Stimulated activated CD8-positive, alpha-beta memory T cell treated with anti-CD3 and anti-CD28 coated beads, Interleukin-4, amount 100 ng/mL, for 24 hours (primary cell): ENCODE measurements at regions not wholly inside any gene's neighbourhood (a gene's known extent, or its start where the extent isn't known, plus 50 kb on each side); places are given as distances from the start of the nearest gene placed in this dataset.
"Not testable (repeated sequence)": the region's sequence is repeated elsewhere in the genome, so short reads cannot be mapped to it uniquely, and the experiment has no call there.

ENCODE experiments used
- DNase-seq: peaks from one replicate; pipeline ENCODE4 v3.0.0-alpha.2; 2020; ENCODE audit warnings: low read depth

DNA sequence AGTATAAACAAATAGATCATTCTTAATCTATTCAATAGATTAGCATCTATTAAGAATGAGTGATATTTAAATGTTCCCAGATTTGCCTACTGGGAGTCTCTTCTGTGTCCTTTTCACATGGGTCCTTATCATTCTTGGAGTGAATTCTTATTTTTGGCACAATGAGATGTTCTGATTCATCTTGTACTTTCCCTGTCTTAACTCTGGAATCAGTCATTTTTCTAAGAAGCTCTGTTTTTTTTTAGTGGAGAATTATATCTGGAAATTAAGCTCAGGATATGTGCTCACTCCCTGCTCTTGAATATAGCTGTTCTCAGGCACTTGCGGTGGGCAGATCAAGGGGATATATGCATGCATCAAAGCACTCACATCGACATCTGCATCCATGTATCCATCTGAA is 625.3 kb upstream of the HS3ST1 start:
- DNase-seq: no peak

DNA sequence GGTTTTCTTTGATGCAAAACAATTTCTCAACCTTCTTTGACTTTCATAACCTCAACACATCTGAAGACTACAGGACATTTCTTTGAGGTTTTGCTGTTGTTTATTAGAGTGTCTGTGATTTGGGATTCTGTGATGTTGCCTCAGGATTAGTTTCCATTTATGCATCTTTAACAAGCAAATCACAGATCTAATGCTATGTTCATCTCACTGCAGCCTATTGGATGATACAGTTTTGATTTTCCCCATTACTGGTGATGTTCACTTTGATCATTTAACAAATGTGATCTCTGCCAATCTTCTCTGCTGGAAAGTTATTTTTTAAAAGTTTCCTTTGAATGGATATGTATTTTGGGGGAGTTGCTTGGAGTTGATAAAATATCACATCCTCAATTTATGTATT is 624.9 kb upstream of the HS3ST1 start:
- DNase-seq: no peak

DNA sequence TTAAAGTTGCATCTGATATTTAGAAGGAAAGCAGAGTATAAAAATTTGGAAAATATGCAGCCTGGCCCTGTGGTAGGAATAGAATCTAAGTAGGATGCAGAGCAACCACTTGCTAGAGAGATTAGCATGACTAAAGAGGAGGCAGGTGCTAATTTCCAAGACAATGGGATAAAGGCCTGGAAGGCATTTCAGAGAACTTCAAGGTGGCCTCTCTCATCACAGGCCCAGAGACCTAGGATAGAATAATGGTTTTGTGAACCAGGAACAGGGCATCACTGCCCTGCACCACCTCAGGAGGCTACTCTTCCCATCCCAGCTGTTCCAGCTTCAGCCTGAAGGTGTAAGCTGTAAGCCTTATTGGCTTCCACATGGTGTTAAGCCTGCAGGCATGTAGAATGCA is 621.7 kb upstream of the HS3ST1 start:
- no peak for DNase-seq

DNA sequence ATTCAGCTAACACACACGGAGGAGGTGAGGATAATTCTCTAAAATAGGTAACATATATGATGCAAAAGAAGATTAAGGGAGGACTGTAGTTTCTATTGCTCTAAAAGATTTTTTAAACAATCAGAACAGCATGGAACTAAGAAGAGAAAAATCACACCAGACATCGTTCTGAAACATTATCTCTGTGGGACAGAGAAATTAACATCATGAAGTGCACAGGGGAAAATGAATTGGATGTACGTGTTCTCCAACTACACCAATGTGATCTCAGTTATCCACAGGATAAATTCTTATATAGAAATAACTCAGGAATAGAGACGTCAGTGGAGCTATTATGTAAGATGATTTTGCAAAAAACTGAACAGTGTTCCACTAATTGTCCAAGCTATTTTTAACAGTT is 614.1 kb upstream of the HS3ST1 start:
- DNase-seq: no peak

DNA sequence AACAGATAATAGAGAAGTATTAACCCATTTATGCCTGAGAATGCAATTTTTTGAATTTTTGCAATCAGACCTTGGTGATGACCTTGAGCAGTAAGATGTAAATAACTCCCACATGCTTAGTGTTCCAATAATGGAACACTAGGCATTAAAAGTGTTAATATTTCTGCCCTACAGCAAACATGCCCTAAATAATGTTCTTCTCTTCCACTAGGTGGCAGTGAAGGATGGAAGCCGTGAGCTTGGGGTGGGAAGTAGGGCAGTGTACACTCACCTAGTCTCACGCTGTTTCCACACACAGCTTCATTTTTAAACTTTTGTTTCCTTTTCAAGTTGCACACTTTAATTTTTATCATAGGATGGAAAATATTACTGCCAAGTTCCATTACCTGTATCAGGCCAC is 613.1 kb upstream of the HS3ST1 start:
- no peak for DNase-seq

DNA sequence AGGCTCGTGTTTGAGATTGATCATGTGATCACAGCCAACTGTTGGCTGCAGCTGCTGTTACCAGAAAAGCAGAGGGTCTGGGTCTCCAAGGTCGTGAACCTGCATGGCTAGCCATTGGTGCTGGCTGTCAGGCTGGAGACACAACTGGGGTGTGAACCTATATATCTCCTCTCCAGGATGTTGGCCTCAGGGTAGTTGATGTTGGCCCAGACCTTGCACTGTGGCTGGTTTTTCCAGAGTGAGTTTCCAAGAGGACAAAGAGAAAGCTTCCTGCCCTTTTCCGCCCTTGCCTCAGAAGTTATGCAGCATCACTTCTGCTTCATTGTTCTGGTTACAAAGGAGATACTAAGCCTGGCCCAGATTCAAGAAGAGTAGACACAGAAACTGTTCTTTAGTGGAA is 607.8 kb upstream of the HS3ST1 start:
- no peak for DNase-seq

DNA sequence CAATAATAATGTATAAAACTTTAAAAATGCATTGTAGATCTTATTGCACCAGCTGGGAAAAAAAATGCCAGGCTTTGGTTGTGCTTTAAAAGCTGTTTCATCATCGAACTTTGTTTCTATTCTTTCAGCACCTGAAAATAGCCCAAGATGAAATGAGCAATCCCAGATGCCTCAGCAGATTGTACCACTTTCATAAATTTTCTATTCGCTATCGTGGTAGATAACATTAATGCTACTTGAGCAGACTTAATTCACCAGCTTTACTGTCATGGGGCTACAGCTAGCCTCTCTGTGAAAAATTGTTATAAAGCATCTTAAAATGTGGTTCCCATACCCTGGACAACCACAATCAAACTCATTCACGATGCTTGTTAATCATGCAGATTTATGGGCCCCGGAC is 599.6 kb upstream of the HS3ST1 start:
- no peak for DNase-seq

DNA sequence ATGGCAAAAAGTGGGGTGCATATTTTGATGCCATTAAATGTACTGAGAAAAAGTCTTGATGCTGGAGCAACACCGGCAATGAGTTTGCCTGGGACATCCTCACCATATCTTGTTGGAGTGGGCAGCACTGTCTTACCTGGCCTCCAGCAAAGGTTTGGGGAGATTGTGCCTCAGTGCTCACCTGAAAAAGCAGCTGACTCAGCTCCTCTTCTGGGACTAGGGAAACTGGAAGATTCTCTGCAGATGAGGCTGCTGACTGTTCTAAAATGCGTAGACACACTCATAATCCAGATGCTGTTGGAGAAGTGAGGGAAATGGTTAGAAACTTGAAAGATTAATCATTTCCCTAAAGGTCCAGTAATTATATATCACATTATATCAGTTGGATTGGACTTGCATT is 593.7 kb upstream of the HS3ST1 start:
- no peak for DNase-seq

DNA sequence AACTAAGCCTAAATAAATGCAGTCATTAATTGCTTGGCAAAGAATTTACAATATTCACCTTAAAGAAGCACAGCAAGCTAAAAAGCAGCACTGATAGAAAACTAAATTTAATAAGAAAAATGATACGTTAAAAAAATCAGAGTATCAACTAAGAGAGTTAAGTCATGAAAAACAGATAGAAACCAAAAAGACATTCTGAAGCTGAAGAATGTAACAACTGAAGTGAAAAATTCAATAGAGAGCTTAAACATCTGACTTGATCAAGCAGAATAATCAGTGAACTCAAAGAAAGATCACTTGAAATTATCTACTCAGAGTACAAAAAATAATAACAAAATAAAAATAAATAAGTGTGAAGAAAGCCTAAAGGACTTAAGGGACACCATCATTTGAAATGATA is 588.0 kb upstream of the HS3ST1 start:
- no peak for DNase-seq

DNA sequence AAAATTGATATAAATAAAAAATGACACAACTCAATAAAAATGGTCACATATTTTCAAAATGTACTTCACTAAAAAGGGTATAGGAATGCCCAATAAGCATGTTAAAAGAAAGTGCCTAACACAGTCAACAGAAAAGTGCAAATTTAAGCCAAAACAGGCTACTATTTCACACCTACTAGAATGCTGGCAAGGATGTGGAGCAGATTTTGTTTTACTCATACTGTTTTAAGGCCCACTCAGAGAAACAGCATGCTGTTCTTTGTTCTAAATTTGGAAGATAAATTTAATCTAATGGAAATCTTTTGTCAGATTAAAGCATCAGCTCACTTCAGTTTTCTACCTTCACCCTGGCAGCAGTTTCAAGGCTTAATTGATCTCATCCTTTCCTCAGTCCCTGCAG is 576.8 kb upstream of the HS3ST1 start:
- no peak for DNase-seq

DNA sequence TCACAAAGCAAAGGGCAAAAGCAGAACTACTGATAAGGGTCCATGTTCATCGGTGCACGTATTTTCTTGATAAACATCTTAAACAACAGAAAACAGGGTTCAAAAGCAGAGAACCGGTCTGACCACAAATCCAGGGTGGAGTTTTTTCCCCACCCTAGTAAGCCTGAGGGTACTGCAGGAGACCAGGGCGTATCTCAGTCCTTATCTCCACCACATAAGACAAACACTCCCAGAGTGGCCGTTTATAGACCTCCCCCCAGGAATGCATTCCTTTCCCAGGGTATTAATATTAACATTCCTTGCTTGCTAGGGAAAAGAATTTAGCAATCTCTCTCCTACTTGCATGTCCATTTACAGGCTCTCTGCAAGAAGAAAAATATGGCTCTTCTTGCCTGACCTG is 567.9 kb upstream of the HS3ST1 start:
- not testable (repeated sequence) for DNase-seq

DNA sequence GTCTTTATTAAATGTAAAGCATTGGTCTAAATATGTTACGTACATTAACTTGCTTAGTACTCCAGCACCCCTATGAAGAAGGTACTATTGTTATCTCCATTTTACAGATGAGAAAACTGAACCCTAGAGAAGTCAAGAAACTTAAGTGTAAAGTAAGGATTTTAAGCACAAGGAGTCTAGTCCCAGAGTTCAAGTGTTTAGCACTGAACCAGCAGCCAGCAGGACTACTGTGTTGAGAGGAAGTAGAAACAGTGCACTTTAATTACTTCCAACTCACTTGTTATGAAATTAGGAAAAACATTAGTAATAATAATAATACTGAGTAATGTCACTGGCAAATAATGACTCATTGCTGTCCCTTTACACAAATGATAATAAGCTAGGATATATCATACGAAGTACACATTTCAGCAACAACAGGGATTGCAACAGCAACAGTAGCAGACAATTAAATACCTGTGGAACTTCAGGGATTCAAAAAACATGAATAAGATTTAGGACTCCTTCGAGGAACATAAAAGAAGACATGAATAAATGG is 548.1 kb upstream of the HS3ST1 start:
- no peak for DNase-seq

DNA sequence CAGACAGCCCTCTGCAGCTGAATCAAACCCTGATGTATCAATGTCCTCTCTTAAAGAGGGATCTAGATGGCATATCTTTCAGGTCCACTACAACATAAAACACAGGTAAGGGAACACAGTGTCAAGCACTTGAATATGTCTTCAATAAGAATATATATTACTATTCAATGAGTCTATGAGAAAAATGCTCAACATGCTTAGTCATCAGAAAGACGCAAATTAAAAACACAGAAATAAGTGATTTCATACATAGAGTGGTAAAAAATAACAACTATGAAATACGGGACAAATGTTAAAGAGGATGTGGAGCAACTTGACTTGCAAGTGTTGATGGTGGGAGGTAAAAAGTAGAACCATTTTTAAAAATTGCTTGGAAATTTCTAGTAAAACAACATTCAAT is 544.6 kb upstream of the HS3ST1 start:
- no peak for DNase-seq

DNA sequence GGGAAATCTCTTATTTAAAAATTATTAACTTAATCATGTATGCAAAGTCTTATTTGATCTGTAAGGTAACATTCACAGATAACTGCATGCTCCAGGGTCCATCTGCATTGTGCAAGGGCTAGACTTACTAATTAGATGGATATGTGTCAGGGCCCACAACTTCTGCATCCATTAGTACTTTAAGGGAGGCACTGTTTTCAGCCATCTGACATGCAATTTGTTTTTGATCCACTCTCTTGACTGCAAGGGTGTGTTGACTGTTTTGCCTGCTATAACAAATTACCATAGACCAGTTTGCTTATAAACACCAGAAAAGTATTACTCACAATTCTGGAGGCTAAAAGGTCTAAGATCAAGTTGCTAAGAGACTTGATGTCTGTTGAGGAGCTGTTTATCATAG is 542.1 kb upstream of the HS3ST1 start:
- no peak for DNase-seq

DNA sequence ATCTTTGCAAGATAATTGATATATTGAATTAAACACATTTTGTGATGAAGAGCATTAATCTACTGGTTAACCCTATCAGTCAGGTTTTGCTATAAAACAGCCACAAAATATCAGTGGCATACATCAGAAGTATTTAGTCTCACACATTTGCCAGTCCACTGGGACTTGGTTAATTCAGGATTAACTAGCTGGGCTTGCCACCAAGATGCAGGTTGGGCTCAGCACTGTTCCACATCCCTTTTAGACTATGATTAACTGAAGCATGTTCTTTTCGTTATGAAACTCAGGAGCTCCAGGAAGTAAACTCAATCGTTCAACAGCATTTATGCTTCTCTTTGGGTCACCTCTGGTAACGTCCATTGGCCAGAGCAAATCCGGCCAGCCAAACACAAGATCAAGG is 538.1 kb upstream of the HS3ST1 start:
- DNase-seq: no peak

DNA sequence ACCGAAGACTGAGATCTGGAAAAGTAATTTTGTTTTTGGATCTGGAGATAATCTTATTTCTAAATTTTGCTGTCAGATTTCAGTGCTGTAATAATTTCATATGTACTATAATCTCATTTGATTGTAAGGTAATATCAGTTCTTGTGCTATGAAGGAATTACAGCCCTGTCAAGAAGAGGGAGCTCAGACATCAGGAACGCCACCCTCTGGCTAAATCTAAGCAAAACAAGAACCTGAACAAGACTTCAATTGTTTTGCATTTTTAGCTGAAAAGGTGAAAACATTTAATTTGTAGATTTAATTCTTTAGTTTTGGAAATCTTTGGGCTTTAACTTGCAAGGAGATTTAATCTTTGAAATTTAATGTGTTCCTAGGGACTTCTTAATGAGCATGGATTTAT is 525.4 kb upstream of the HS3ST1 start:
- no peak for DNase-seq

DNA sequence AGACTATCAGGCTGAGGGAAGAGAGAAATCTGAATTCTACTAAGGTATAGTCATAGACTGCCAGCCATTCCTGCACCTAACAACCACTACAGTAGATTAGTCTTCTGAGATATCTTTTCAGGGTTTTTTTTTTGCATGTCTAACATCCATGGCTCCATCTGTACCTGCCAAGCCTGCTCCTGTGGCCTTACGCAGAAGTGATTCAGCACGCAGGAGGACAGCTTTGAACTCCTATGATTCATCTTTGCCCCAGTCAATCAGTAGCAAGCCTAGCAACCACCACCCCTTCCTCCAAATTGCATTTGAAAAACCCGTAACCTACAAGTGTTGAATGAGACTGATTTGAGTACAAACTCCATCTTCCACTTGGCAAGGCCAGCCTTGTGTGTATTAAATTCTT is 520.7 kb upstream of the HS3ST1 start:
- DNase-seq: no peak

DNA sequence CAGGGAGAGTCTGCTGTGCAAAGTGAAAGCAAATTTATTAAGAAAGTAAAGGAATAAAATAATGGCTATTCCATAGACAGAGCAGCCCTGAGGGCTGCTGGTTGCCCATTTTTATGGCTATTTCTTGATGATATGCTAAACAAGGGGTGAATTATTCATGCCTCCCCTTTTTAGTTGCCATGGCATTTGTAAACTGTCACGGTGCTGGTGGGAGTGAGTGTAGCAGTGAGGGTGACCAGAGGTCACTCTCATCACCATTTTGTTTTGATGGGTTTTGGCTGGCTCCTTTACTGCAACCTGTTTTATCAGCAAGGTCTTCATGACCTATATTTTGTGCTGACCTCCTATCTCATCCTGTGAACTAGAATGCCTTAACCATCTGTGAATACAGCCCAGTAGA is 518.9 kb upstream of the HS3ST1 start:
- not testable (repeated sequence) for DNase-seq

DNA sequence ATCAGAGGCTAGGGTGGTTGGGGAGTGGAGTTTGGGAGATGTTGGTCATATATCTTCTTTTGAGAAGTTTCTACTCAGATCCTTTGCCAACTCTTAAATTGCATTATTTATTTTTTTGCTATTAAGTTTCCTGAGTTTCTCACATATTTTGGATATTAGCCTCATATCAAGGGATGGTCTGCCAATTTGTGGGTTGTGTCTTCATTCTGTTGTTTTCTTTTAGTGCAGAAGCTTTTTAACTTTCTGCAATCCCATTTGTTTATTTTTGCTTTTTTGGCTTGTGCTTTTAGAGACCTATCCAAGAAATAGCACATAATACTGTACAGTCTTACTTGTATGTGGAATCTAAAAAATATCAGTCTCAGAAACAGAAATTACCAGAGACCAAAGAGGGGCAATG is 509.2 kb upstream of the HS3ST1 start:
- DNase-seq: no peak

DNA sequence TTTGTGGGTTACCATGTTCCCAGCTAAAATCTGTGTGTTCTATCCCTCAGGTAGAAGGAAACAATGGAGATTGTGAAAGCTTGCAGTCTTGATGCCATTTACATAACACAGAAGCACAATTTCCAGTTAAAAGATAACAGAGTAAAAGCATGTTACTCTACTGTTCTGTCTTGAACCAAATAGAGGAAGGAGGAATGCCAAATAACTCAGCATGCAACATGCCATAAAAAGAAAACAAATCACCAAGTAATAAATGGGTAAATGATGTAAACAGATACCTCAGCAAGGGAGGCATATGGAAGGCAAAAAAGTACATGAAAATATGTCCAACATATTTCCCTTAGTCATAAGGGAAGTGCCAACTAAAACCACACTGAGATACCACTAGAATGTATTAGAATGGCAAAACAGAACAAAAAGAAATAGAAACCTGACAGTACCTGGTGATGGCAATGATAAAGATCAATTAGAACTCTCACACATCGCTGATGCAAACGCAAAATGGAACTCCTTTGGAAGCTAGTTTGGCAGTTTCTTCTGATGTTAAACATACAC is 502.6 kb upstream of the HS3ST1 start:
- DNase-seq: no peak

DNA sequence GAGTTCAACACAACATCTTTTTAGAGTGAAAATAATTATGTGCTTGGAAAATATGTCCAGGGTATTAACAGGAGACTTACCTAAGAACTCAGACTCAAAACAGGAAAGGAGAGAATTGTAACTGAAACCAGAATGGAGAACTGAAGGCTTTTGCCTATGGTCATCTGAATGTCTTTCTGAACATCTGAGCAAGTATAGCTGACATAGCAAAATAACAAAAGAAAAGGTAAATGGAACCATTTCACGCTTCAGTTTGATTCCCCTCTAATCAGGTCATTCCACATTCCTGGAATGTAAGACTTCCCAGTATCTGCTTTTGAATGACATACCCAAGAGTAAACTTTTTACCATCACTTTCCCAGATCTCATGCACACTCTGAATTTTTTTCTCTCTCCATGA is 500.4 kb upstream of the HS3ST1 start:
- no peak for DNase-seq

DNA sequence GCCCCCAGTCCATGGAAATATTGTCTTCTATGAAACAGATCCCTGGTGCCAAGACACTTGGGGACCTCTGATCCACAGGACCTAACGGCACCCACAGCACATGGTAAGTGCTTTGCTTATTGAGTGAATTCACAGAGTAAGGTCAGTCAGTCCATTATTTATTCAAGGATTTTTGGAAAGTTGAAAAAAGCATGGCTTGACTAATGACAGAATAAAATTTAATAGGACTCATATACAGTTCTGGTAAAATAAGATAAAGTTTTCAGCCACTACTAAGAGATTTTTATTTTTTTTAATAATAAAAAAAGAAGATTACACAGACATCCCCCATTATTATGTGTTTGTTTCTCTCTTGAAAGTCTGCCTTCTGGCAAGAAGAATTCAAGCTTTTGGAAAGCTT is 490.6 kb upstream of the HS3ST1 start:
- no peak for DNase-seq

DNA sequence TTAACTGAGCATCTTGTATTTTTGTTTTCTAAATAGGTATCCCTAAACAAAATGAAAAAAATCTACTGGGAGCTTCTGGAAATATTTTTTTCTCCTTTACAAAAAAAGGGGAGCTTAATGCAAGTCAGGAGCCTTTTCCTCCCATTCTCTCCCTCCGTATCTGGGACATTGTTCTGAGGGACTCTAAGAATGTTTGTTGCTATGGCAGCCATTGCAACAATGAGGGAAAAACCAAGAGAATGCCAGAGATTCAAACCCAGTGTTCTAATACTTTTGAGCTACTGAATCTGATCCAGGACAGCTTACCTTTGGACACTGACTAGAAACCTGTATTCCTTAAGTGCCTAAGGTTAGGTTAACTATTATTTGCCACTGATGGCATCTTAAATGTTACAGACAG is 485.7 kb upstream of the HS3ST1 start:
- no peak for DNase-seq

DNA sequence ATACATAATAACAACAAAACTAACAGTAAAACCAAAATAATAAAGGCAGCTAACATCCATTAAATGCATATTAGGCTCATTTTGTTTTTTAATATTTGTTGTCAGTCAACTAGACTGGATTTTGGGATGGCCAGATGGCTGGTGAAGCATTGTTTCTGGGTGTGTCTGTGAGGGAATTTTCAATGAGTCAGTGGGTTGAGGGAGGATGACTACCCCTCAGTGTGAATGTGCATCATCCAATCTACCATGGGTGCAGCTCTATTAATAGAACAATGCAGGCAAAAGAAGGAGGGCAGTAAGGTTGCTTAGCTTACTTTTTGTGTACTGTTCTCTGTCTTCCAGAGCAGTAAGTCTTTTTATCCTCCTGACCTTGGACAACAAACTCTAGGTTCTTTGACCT is 484.2 kb upstream of the HS3ST1 start:
- no peak for DNase-seq

DNA sequence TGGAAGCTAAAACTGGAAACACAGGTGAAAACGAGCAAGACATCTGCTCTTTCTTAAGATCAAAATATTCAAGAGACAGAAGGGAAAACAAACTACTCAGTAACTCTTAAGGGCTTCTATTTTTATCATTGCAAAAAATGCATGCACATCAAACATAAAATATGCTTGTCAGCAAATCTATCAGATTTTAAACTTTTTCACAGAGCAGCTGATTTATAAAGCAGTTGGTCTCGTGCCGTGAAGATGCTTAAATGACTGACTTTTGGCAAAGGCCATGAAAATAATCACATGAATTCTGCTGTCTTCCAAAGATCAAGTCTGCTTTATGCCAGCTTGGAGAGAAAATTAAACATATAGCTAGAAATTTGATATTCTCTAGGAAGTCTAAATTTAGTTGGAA is 482.1 kb upstream of the HS3ST1 start:
- DNase-seq: no peak
